ENCODE measurements at regions not wholly inside any gene's neighbourhood (a gene's known extent, or its start where the extent isn't known, plus 50 kb on each side); places are given as distances from the start of the nearest gene placed in this dataset.
A peak's percentile ranks its signal among the peaks of the same experiment; 100 is the strongest.

- TF ChIP-seq EP300 (IDR thresholded peaks at IDR 0.05) (no peak), POLR2AphosphoS5 (IDR thresholded peaks at IDR 0.05) (no peak), POLR2A (IDR thresholded peaks at IDR 0.05) (no peak), CTCF (IDR thresholded peaks at IDR 0.05) (no peak)
- Histone ChIP-seq H3K4me1 (peaks cover 0 to 21% (median 0%) of the 10 kb centered on the region in 4 donors), H3K4me3 (no peak overlapping the region), H3K27me3 (no peaks in the 10 kb centered on the region), H3K9me3 (no peaks in the 10 kb centered on the region), H3K36me3 (no peaks in the 10 kb centered on the region), H3K27ac (peak overlapping the region in 1 of 5 donors; percentile 21)
- DNase-seq = no peak
- 79 to 82% (median 82%) methylated on average over 5 of the region's 5 CpGs for WGBS, 5 donors
- intact Hi-C loops (cut with DNase I; ENCODE audit: low total_unique reads) = no loop called here
Measured at GRCh38 chr5:42881416-42882117, 69.9 kb upstream of the SELENOP start.

GRCh38 chr5:42880496-42881150 is 68.9 kb upstream of the SELENOP start:
- no peaks in the 10 kb centered on the region for H3K27me3 ChIP-seq
- intact Hi-C loops (cut with DNase I; ENCODE audit: low total_unique reads) = no loop called here
- H3K27ac ChIP-seq = no peak overlapping the region
- WGBS, 5 donors = 45 to 67% (median 65%) methylated on average over 1 of the region's 1 CpG
- TF ChIP-seq POLR2A (IDR thresholded peaks at IDR 0.05) (no peak), CTCF (IDR thresholded peaks at IDR 0.05) (no peak), POLR2AphosphoS5 (IDR thresholded peaks at IDR 0.05) (no peak), EP300 (IDR thresholded peaks at IDR 0.05) (no peak)
- no peaks in the 10 kb centered on the region for H3K9me3 ChIP-seq
- H3K4me1 ChIP-seq = peaks cover 0 to 31% (median 4%) of the 10 kb centered on the region in 4 donors
- H3K4me3 ChIP-seq = no peak overlapping the region
- H3K36me3 ChIP-seq = no peaks in the 10 kb centered on the region
- no peak for DNase-seq

GRCh38 chr5:42879291-42879690 is 67.6 kb upstream of the SELENOP start:
- Histone ChIP-seq H3K4me3 (no peak overlapping the region), H3K4me1 (peaks cover 0 to 33% (median 4%) of the 10 kb centered on the region in 4 donors), H3K9me3 (no peaks in the 10 kb centered on the region), H3K27ac (no peak overlapping the region), H3K36me3 (no peaks in the 10 kb centered on the region), H3K27me3 (no peaks in the 10 kb centered on the region)
- whole genome bisulfite sequencing, 5 donors = 68 to 83% (median 81%) methylated on average over 2 of the region's 2 CpGs
- DNase-seq = no peak
- intact Hi-C loops (cut with DNase I; ENCODE audit: low total_unique reads) = no loop called here
- TF ChIP-seq POLR2AphosphoS5 (IDR thresholded peaks at IDR 0.05) (no peak), CTCF (IDR thresholded peaks at IDR 0.05) (no peak), EP300 (IDR thresholded peaks at IDR 0.05) (no peak), POLR2A (IDR thresholded peaks at IDR 0.05) (no peak)

GRCh38 chr5:42878550-42878949 is 66.9 kb upstream of the SELENOP start:
- no peak for DNase-seq
- peaks cover 0 to 33% (median 4%) of the 10 kb centered on the region in 4 donors for H3K4me1 ChIP-seq
- no peaks in the 10 kb centered on the region for H3K36me3 ChIP-seq
- no peak for TF ChIP-seq CTCF (IDR thresholded peaks at IDR 0.05)
- TF ChIP-seq EP300 (IDR thresholded peaks at IDR 0.05) = no peak
- no peak for TF ChIP-seq POLR2AphosphoS5 (IDR thresholded peaks at IDR 0.05)
- no peak for TF ChIP-seq POLR2A (IDR thresholded peaks at IDR 0.05)
- no peaks in the 10 kb centered on the region for H3K9me3 ChIP-seq
- 47 to 59% (median 56%) methylated on average over 4 of the region's 4 CpGs for WGBS, 5 donors
- H3K27ac ChIP-seq = no peak overlapping the region
- H3K27me3 ChIP-seq = no peaks in the 10 kb centered on the region
- no peak overlapping the region for H3K4me3 ChIP-seq
- intact Hi-C loops (cut with DNase I; ENCODE audit: low total_unique reads) = no loop called here
